Mesenchymal stem cell (in vitro differentiated cells and primary cell): ENCODE measurements at regions not wholly inside any gene's neighbourhood (a gene's known extent, or its start where the extent isn't known, plus 50 kb on each side); places are given as distances from the start of the nearest gene placed in this dataset.
A peak's percentile ranks its signal among the peaks of the same experiment; 100 is the strongest.

Experiments
- DNase-seq: peaks from one replicate; pipeline ENCODE4 v3.0.0-alpha.2; 2013
- H2AFZ ChIP-seq: one replicate; pipeline ENCODE4 v1.6.1; 2013; ENCODE audit warnings: low read depth, mild to moderate bottlenecking, control low read depth, inconsistent platforms, low read length, moderate library complexity
- H2AK5ac ChIP-seq: 2 replicates; pipeline ENCODE4 v1.6.1; 2013; ENCODE audit warnings: low read length, moderate library complexity, mild to moderate bottlenecking, inconsistent platforms; ENCODE audit not compliant: severe bottlenecking
- H2BK120ac ChIP-seq: one replicate; pipeline ENCODE4 v1.6.1; 2013; ENCODE audit warnings: low read depth, mild to moderate bottlenecking, inconsistent platforms, low read length, moderate library complexity
- H2BK12ac ChIP-seq, 2 experiments: one replicate each; pipeline ENCODE4 v1.6.1; 2013; ENCODE audit warnings: inconsistent platforms in 2 of 2, low read length in 2 of 2, mild to moderate bottlenecking in 2 of 2, moderate library complexity in 2 of 2, control low read depth in 1 of 2
- H2BK15ac ChIP-seq: one replicate; pipeline ENCODE4 v1.6.1; 2013; ENCODE audit warnings: mild to moderate bottlenecking, low read depth, inconsistent platforms; ENCODE audit not compliant: poor library complexity, severe bottlenecking
- H2BK5ac ChIP-seq: 2 replicates; pipeline ENCODE4 v1.6.1; 2013; ENCODE audit warnings: low read depth, mild to moderate bottlenecking, low read length, control low read depth, inconsistent platforms; ENCODE audit not compliant: poor library complexity, severe bottlenecking
- H3K14ac ChIP-seq, 2 experiments: one replicate each; pipeline ENCODE4 v1.6.1; 2013; ENCODE audit warnings: inconsistent platforms in 2 of 2, low read length in 2 of 2, control low read depth in 1 of 2, mild to moderate bottlenecking in 1 of 2, moderate library complexity in 1 of 2
- H3K18ac ChIP-seq, 2 experiments: one replicate each; pipeline ENCODE4 v1.6.1; 2013; ENCODE audit warnings: inconsistent platforms in 2 of 2, low read length in 2 of 2, control low read depth in 1 of 2, low read depth in 1 of 2, mild to moderate bottlenecking in 1 of 2
- H3K23ac ChIP-seq, 2 experiments: one replicate each; pipeline ENCODE4 v1.6.1; 2013; ENCODE audit warnings: inconsistent platforms in 2 of 2, low read length in 2 of 2, mild to moderate bottlenecking in 2 of 2, moderate library complexity in 2 of 2, control low read depth in 1 of 2
- H3K27ac ChIP-seq: 2 replicates; pipeline ENCODE4 v1.5.1; 2013; ENCODE audit warnings: mild to moderate bottlenecking, moderate library complexity, low read length, control low read depth, inconsistent platforms; ENCODE audit not compliant: poor library complexity, severe bottlenecking
- H3K27me3 ChIP-seq, 2 experiments: 2 replicates each; pipeline versions ENCODE4 v1.6.1 to v1.7.0; 2013; ENCODE audit warnings: low read length in 2 of 2, mild to moderate bottlenecking in 2 of 2, moderate library complexity in 2 of 2, control low read depth in 1 of 2, inconsistent platforms in 1 of 2; ENCODE audit not compliant: control insufficient read depth in 1 of 2, insufficient read depth in 1 of 2
- H3K36me3 ChIP-seq, 2 experiments: 2 replicates each; pipeline versions ENCODE4 v1.6.1 to v1.7.0; 2013; ENCODE audit warnings: low read length in 2 of 2, control low read depth in 1 of 2, inconsistent platforms in 1 of 2, low read depth in 1 of 2, mild to moderate bottlenecking in 1 of 2; ENCODE audit not compliant: insufficient read depth in 2 of 2, control insufficient read depth in 1 of 2
- H3K4ac ChIP-seq, 2 experiments: one replicate each; pipeline ENCODE4 v1.6.1; 2013; ENCODE audit warnings: inconsistent platforms in 2 of 2, low read length in 2 of 2, mild to moderate bottlenecking in 2 of 2, moderate library complexity in 2 of 2, control low read depth in 1 of 2, low read depth in 1 of 2
- H3K4me1 ChIP-seq: 2 replicates; pipeline ENCODE4 v1.6.1; 2013; ENCODE audit warnings: low read depth, low read length, control low read depth; ENCODE audit not compliant: control insufficient read depth, insufficient read depth
- H3K4me2 ChIP-seq: 2 replicates; pipeline ENCODE4 v1.6.1; 2013; ENCODE audit warnings: low read length, mild to moderate bottlenecking, inconsistent platforms; ENCODE audit not compliant: poor library complexity, severe bottlenecking
- H3K4me3 ChIP-seq, 2 experiments: 2 replicates each; pipeline versions ENCODE4 v1.5.1 to v1.7.0; 2013; ENCODE audit warnings: low read length in 2 of 2, mild to moderate bottlenecking in 2 of 2, control low read depth in 1 of 2, low read depth in 1 of 2; ENCODE audit not compliant: insufficient read depth in 1 of 2
- H3K79me1 ChIP-seq: replicated peaks from 2 replicates; pipeline ENCODE4 v1.6.1; 2013; ENCODE audit warnings: mild to moderate bottlenecking, control low read depth, low read length, inconsistent platforms; ENCODE audit not compliant: poor library complexity, severe bottlenecking
- H3K9ac ChIP-seq: 2 replicates; pipeline ENCODE4 v1.7.0; 2013; ENCODE audit warnings: mild to moderate bottlenecking, low read length, moderate library complexity
- H3K9me3 ChIP-seq: 2 replicates; pipeline ENCODE4 v1.7.0; 2013; ENCODE audit warnings: mild to moderate bottlenecking, low read length; ENCODE audit not compliant: control insufficient read depth
- H4K8ac ChIP-seq: one replicate; pipeline ENCODE4 v1.6.1; 2013; ENCODE audit warnings: inconsistent platforms, mild to moderate bottlenecking, low read length, moderate library complexity
- H4K91ac ChIP-seq: one replicate; pipeline ENCODE4 v1.6.1; 2013; ENCODE audit warnings: mild to moderate bottlenecking, low read length, inconsistent platforms
- WGBS: methylation state at CpG from one replicate; pipeline ENCODE4 v1.1.7; 2013; ENCODE audit warnings: mixed read lengths; 5-methylcytosine and 5-hydroxymethylcytosine counted together

GRCh38 chr2:150549381-150549780 lies 61.9 kb upstream of the RND3 start:
- Histone ChIP-seq H3K9ac (no peak overlapping the region), H2BK15ac (no peak overlapping the region), H3K36me3 (no peaks in the 10 kb centered on the region), H3K4me3 (no peak overlapping the region), H3K79me1 (no peaks in the 10 kb centered on the region), H3K14ac (no peak overlapping the region), H2BK12ac (no peak overlapping the region), H3K27ac (no peak overlapping the region), H3K23ac (no peak overlapping the region), H2AK5ac (no peak overlapping the region), H2BK5ac (no peak overlapping the region), H3K4ac (no peak overlapping the region), H3K18ac (no peak overlapping the region), H3K4me2 (no peak overlapping the region), H3K4me1 (no peaks in the 10 kb centered on the region), H3K27me3 (no peaks in the 10 kb centered on the region), H4K91ac (no peak overlapping the region), H2BK120ac (no peak overlapping the region), H3K9me3 (no peaks in the 10 kb centered on the region), H2AFZ (no peak overlapping the region), H4K8ac (no peak overlapping the region)
- 92% methylated on average over 1 of the region's 2 CpGs for WGBS
- no peak for DNase-seq

- Histone ChIP-seq H3K4me2 (no peak overlapping the region), H3K4me3 (no peak overlapping the region), H4K91ac (no peak overlapping the region), H3K27me3 (no peaks in the 10 kb centered on the region), H3K18ac (no peak overlapping the region), H3K36me3 (no peaks in the 10 kb centered on the region), H3K27ac (no peak overlapping the region), H2BK120ac (no peak overlapping the region), H4K8ac (no peak overlapping the region), H3K23ac (no peak overlapping the region), H2BK5ac (no peak overlapping the region), H2BK15ac (no peak overlapping the region), H3K4ac (no peak overlapping the region), H3K9me3 (no peaks in the 10 kb centered on the region), H3K14ac (no peak overlapping the region), H3K4me1 (no peaks in the 10 kb centered on the region), H3K9ac (no peak overlapping the region), H2BK12ac (no peak overlapping the region), H2AK5ac (no peak overlapping the region), H3K79me1 (no peaks in the 10 kb centered on the region), H2AFZ (no peak overlapping the region)
- 92% methylated on average over 2 of the region's 2 CpGs for WGBS
- peak; percentile 49 for DNase-seq
These were observed 61.1 kb upstream of the RND3 start for GRCh38 chr2:150548527-150548926.

- Histone ChIP-seq H3K9me3 (no peaks in the 10 kb centered on the region), H4K91ac (no peak overlapping the region), H2AK5ac (no peak overlapping the region), H3K4me1 (no peaks in the 10 kb centered on the region), H2BK5ac (no peak overlapping the region), H3K14ac (no peak overlapping the region), H3K79me1 (no peaks in the 10 kb centered on the region), H3K9ac (no peak overlapping the region), H3K18ac (no peak overlapping the region), H2AFZ (no peak overlapping the region), H2BK15ac (no peak overlapping the region), H4K8ac (no peak overlapping the region), H3K27me3 (no peaks in the 10 kb centered on the region), H3K4me3 (no peak overlapping the region), H2BK12ac (no peak overlapping the region), H2BK120ac (no peak overlapping the region), H3K23ac (no peak overlapping the region), H3K27ac (no peak overlapping the region), H3K36me3 (no peaks in the 10 kb centered on the region), H3K4me2 (no peak overlapping the region), H3K4ac (no peak overlapping the region)
- no peak for DNase-seq
- 100% methylated on average over 3 of the region's 4 CpGs for WGBS
These were observed 58.4 kb upstream of the RND3 start for GRCh38 chr2:150545916-150546315.

GRCh38 chr2:150544731-150545130 lies 57.3 kb upstream of the RND3 start:
- H2BK15ac ChIP-seq, result no peak overlapping the region
- DNase-seq, result no peak
- no peak overlapping the region for H3K27ac ChIP-seq
- H4K91ac ChIP-seq, result no peak overlapping the region
- no peak overlapping the region for H3K9ac ChIP-seq
- H3K18ac ChIP-seq, result no peak overlapping the region
- H4K8ac ChIP-seq, result no peak overlapping the region
- no peak overlapping the region for H3K4me3 ChIP-seq
- no peak overlapping the region for H2BK5ac ChIP-seq
- H2BK120ac ChIP-seq, result no peak overlapping the region
- no peak overlapping the region for H2AK5ac ChIP-seq
- H3K4ac ChIP-seq, result no peak overlapping the region
- no peak overlapping the region for H2AFZ ChIP-seq
- H3K36me3 ChIP-seq, result no peaks in the 10 kb centered on the region
- WGBS, result 95% methylated on average over 1 of the region's 3 CpGs
- no peak overlapping the region for H3K23ac ChIP-seq
- H3K4me1 ChIP-seq, result no peaks in the 10 kb centered on the region
- H3K9me3 ChIP-seq, result no peaks in the 10 kb centered on the region
- H3K27me3 ChIP-seq, result no peaks in the 10 kb centered on the region
- no peak overlapping the region for H3K4me2 ChIP-seq
- no peak overlapping the region for H3K14ac ChIP-seq
- H3K79me1 ChIP-seq, result no peaks in the 10 kb centered on the region
- no peak overlapping the region for H2BK12ac ChIP-seq
